IMR-90 (cell line): ENCODE measurements at regions not wholly inside any gene's neighbourhood (a gene's known extent, or its start where the extent isn't known, plus 50 kb on each side); places are given as distances from the start of the nearest gene placed in this dataset.

Experiments
- BHLHE40 ChIP-seq: fragments of 150-350 bp; IDR thresholded peaks from 2 replicates; pipeline ENCODE4 v1.6.1; 2016; ENCODE audit warnings: mild to moderate bottlenecking, low read depth, low read length
- CEBPB ChIP-seq: IDR thresholded peaks from 2 replicates; pipeline ENCODE4 v1.6.1; 2012; ENCODE audit warnings: low read depth, low read length, improper control_type of control experiment
- CHD1 ChIP-seq: IDR thresholded peaks from 2 replicates; pipeline ENCODE4 v1.6.1; 2012; ENCODE audit warnings: low read depth, low read length, improper control_type of control experiment
- FOS ChIP-seq: fragments of 150-350 bp; IDR thresholded peaks from 2 replicates; pipeline ENCODE4 v1.6.1; 2016; ENCODE audit warnings: low read depth, low read length
- MAFK ChIP-seq: IDR thresholded peaks from 2 replicates; pipeline ENCODE4 v1.6.1; 2012; ENCODE audit warnings: low read depth, low read length, improper control_type of control experiment
- MXI1 ChIP-seq: IDR thresholded peaks from 2 replicates; pipeline ENCODE4 v1.6.1; 2012; ENCODE audit warnings: low read depth, mild to moderate bottlenecking, low read length, moderate library complexity, borderline replicate concordance
- POLR2A ChIP-seq: IDR thresholded peaks from 2 replicates; pipeline ENCODE4 v1.6.1; 2012; ENCODE audit warnings: mild to moderate bottlenecking, low read depth, low read length
- RAD21 ChIP-seq: IDR thresholded peaks from 2 replicates; pipeline ENCODE4 v1.6.1; 2012; ENCODE audit warnings: low read length, improper control_type of control experiment
- RCOR1 ChIP-seq: IDR thresholded peaks from 2 replicates; pipeline ENCODE4 v1.6.1; 2012; ENCODE audit warnings: mild to moderate bottlenecking, low read length, improper control_type of control experiment; ENCODE audit not compliant: insufficient replicate concordance
- RFX5 ChIP-seq: IDR thresholded peaks from 2 replicates; pipeline ENCODE4 v1.8.0; 2012; ENCODE audit warnings: low read depth, mild to moderate bottlenecking, low read length, moderate library complexity
- SMC3 ChIP-seq: fragments of 150-350 bp; IDR thresholded peaks from 2 replicates; pipeline ENCODE4 v1.6.1; 2016; ENCODE audit warnings: low read depth, mild to moderate bottlenecking, antibody characterized with exemption, low read length, moderate library complexity
- TF ChIP-seq, protein P1 (sequence below): conservative IDR thresholded peaks from 2 replicates; pipeline ENCODE4 v1.5.1; 2012; ENCODE audit warnings: mild to moderate bottlenecking, low read depth, low read length, improper control_type of control experiment
- TF ChIP-seq, protein P2 (sequence below): fragments of 150-350 bp; IDR thresholded peaks from 2 replicates; pipeline ENCODE4 v1.6.1; 2017; ENCODE audit warnings: mild to moderate bottlenecking, antibody characterized with exemption, low read length, low read depth
- TF ChIP-seq, protein P3 (sequence below): fragments of 150-350 bp; IDR thresholded peaks from 2 replicates; pipeline ENCODE4 v1.6.1; 2016; ENCODE audit warnings: low read depth, mild to moderate bottlenecking, low read length, moderate library complexity, borderline replicate concordance

DNA sequence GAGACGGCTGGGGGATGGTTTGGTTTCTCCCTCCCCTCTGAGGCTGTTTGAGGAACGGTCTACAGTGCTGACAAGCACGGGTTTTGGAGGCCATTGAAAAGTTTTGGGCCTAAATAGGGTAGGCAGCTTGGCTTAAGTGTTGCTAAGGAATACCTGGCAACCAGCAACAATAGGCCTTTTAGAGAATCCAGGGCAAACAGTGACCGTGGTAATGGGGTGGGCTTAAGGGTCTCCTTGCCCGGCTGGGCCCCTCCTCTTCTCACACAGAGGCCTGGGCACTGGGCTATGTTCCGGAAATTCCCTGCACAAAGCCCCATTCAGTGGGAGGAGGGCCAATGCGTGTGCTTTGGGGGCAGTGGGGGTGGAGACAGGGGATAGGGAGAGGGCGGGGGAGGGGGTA lies 55.4 kb downstream of the ASCL1 start:
- TF ChIP-seq, protein P1, sequence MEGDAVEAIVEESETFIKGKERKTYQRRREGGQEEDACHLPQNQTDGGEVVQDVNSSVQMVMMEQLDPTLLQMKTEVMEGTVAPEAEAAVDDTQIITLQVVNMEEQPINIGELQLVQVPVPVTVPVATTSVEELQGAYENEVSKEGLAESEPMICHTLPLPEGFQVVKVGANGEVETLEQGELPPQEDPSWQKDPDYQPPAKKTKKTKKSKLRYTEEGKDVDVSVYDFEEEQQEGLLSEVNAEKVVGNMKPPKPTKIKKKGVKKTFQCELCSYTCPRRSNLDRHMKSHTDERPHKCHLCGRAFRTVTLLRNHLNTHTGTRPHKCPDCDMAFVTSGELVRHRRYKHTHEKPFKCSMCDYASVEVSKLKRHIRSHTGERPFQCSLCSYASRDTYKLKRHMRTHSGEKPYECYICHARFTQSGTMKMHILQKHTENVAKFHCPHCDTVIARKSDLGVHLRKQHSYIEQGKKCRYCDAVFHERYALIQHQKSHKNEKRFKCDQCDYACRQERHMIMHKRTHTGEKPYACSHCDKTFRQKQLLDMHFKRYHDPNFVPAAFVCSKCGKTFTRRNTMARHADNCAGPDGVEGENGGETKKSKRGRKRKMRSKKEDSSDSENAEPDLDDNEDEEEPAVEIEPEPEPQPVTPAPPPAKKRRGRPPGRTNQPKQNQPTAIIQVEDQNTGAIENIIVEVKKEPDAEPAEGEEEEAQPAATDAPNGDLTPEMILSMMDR: no peak
- no peak for TF ChIP-seq RCOR1
- TF ChIP-seq SMC3: no peak
- no peak for TF ChIP-seq CEBPB
- no peak for TF ChIP-seq POLR2A
- no peak for TF ChIP-seq MXI1
- TF ChIP-seq, protein P2, sequence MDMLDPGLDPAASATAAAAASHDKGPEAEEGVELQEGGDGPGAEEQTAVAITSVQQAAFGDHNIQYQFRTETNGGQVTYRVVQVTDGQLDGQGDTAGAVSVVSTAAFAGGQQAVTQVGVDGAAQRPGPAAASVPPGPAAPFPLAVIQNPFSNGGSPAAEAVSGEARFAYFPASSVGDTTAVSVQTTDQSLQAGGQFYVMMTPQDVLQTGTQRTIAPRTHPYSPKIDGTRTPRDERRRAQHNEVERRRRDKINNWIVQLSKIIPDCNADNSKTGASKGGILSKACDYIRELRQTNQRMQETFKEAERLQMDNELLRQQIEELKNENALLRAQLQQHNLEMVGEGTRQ: no peak
- TF ChIP-seq MAFK: no peak
- no peak for TF ChIP-seq RAD21
- TF ChIP-seq, protein P3, sequence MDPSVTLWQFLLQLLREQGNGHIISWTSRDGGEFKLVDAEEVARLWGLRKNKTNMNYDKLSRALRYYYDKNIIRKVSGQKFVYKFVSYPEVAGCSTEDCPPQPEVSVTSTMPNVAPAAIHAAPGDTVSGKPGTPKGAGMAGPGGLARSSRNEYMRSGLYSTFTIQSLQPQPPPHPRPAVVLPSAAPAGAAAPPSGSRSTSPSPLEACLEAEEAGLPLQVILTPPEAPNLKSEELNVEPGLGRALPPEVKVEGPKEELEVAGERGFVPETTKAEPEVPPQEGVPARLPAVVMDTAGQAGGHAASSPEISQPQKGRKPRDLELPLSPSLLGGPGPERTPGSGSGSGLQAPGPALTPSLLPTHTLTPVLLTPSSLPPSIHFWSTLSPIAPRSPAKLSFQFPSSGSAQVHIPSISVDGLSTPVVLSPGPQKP: no peak
- no peak for TF ChIP-seq BHLHE40
- TF ChIP-seq FOS: no peak
- TF ChIP-seq RFX5: no peak
- TF ChIP-seq CHD1: no peak
